Parathyroid adenoma (tissue), 2 donors: ENCODE measurements at regions not wholly inside any gene's neighbourhood (a gene's known extent, or its start where the extent isn't known, plus 50 kb on each side); places are given as distances from the start of the nearest gene placed in this dataset.

ENCODE experiments used
- H2AFZ ChIP-seq: fragments of 300-600 bp; sonication (generic); one replicate; pipeline ENCODE4 v1.7.0; 2017; ENCODE audit warnings: antibody characterized with exemption, mild to moderate bottlenecking
- H3K27ac ChIP-seq: fragments of 300-600 bp; sonication (generic); one replicate; pipeline ENCODE4 v1.7.0; 2017
- H3K27me3 ChIP-seq: fragments of 300-600 bp; sonication (generic); one replicate; pipeline ENCODE4 v1.7.0; 2017; ENCODE audit warnings: low read length; ENCODE audit not compliant: control insufficient read depth, insufficient read depth
- H3K36me3 ChIP-seq: fragments of 300-600 bp; sonication (generic); one replicate; pipeline ENCODE4 v1.7.0; 2017; ENCODE audit warnings: low read length; ENCODE audit not compliant: control insufficient read depth, insufficient read depth
- H3K4me1 ChIP-seq: fragments of 300-600 bp; sonication (generic); one replicate; pipeline ENCODE4 v1.7.0; 2017; ENCODE audit warnings: control low read depth
- H3K4me2 ChIP-seq: fragments of 300-600 bp; sonication (generic); one replicate; pipeline ENCODE4 v1.7.0; 2017; ENCODE audit warnings: low read length
- H3K4me3 ChIP-seq: fragments of 300-600 bp; sonication (generic); one replicate; pipeline ENCODE4 v1.7.0; 2017; ENCODE audit warnings: low read depth, low read length
- H3K79me2 ChIP-seq: fragments of 300-600 bp; sonication (generic); one replicate; pipeline ENCODE4 v1.7.0; 2017; ENCODE audit warnings: control low read depth
- H3K9ac ChIP-seq: fragments of 300-600 bp; sonication (generic); one replicate; pipeline ENCODE4 v1.7.0; 2017; ENCODE audit warnings: mild to moderate bottlenecking
- H3K9me3 ChIP-seq: fragments of 300-600 bp; sonication (generic); one replicate; pipeline ENCODE4 v1.7.0; 2017; ENCODE audit warnings: low read length; ENCODE audit not compliant: control insufficient read depth
- TF ChIP-seq, protein P1 (sequence below): fragments of 300-600 bp; sonication (generic); IDR thresholded peaks from one replicate; pipeline ENCODE4 v1.7.0; 2017; ENCODE audit warnings: antibody characterized with exemption, mild to moderate bottlenecking
- donor health status: primary hyperparathyroidism.

DNA sequence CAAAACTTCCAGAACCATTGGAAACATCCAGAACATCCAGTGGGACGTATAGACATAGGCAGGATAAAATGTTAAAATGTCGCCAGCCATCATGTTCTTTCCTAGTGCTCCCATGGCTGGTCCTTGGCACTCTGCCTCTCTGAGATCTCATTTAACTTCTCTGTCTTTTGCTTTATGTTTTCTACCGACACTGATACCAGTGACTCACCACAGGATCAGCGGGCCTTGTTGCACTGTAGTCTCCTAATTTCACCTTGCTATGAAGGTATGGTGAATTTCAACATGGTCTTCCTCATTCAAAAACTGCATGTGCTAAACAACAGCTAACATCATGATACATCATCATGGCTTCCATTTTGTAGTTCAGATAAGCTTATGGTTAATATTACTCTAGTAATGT lies 521.0 kb upstream of the IGFBP7 start:
- no peak overlapping the region for H3K27ac ChIP-seq
- H3K4me2 ChIP-seq, result no peak overlapping the region
- no peak overlapping the region for H3K4me3 ChIP-seq
- no peaks in the 10 kb centered on the region for H3K36me3 ChIP-seq
- H3K9me3 ChIP-seq, result no peaks in the 10 kb centered on the region
- H3K4me1 ChIP-seq, result no peaks in the 10 kb centered on the region
- H2AFZ ChIP-seq, result no peak overlapping the region
- TF ChIP-seq, protein P1, sequence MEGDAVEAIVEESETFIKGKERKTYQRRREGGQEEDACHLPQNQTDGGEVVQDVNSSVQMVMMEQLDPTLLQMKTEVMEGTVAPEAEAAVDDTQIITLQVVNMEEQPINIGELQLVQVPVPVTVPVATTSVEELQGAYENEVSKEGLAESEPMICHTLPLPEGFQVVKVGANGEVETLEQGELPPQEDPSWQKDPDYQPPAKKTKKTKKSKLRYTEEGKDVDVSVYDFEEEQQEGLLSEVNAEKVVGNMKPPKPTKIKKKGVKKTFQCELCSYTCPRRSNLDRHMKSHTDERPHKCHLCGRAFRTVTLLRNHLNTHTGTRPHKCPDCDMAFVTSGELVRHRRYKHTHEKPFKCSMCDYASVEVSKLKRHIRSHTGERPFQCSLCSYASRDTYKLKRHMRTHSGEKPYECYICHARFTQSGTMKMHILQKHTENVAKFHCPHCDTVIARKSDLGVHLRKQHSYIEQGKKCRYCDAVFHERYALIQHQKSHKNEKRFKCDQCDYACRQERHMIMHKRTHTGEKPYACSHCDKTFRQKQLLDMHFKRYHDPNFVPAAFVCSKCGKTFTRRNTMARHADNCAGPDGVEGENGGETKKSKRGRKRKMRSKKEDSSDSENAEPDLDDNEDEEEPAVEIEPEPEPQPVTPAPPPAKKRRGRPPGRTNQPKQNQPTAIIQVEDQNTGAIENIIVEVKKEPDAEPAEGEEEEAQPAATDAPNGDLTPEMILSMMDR, result no peak
- no peak overlapping the region for H3K9ac ChIP-seq
- no peaks in the 10 kb centered on the region for H3K27me3 ChIP-seq
- no peaks in the 10 kb centered on the region for H3K79me2 ChIP-seq

- H3K9ac ChIP-seq, result no peak overlapping the region
- H3K4me1 ChIP-seq, result no peaks in the 10 kb centered on the region
- no peaks in the 10 kb centered on the region for H3K9me3 ChIP-seq
- no peak overlapping the region for H3K4me3 ChIP-seq
- no peaks in the 10 kb centered on the region for H3K36me3 ChIP-seq
- TF ChIP-seq, protein P1, result no peak
- no peak overlapping the region for H2AFZ ChIP-seq
- H3K27me3 ChIP-seq, result no peaks in the 10 kb centered on the region
- no peaks in the 10 kb centered on the region for H3K79me2 ChIP-seq
- H3K4me2 ChIP-seq, result no peak overlapping the region
- no peak overlapping the region for H3K27ac ChIP-seq
These were observed 517.8 kb upstream of the IGFBP7 start for GRCh38 chr4:57628004-57628403.

DNA sequence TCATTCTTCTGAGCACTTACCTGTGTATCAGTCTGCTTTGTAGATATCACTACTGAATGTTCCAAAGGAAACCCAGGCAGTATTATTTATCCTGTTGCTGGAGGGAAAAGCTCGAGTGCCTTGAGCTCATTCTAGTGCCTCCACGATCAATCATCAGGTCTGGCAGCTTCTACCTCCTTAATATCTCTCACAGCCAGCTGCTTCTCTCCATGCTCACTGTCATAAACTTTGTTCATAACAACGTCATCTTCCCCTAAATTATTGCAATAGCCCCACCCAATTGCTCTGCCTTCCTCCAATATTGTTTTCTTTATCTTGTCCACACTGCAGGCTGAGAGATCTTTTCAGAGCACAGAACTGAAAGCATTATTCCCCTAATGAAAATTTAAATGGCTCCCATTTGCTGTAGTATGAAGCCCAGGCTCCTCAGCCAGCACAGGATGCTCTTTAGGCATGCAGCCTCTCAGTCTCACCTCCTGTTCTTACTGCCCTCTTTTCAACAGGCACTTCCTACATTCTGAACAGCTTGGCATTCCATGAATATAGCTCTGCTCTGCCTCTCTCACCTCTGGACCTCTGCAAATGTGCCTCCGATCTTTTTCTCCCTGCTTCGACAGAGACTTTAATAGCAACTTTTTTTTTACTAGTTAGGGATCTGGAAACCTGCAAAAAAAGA lies 504.2 kb upstream of the IGFBP7 start:
- H3K27ac ChIP-seq, result no peak overlapping the region
- H3K9me3 ChIP-seq, result no peaks in the 10 kb centered on the region
- H2AFZ ChIP-seq, result no peak overlapping the region
- no peaks in the 10 kb centered on the region for H3K79me2 ChIP-seq
- H3K4me3 ChIP-seq, result no peak overlapping the region
- no peaks in the 10 kb centered on the region for H3K4me1 ChIP-seq
- H3K27me3 ChIP-seq, result no peaks in the 10 kb centered on the region
- TF ChIP-seq, protein P1, result no peak
- H3K9ac ChIP-seq, result no peak overlapping the region
- H3K4me2 ChIP-seq, result no peak overlapping the region
- H3K36me3 ChIP-seq, result no peaks in the 10 kb centered on the region

GRCh38 chr4:57612279-57612678 lies 502.1 kb upstream of the IGFBP7 start:
- TF ChIP-seq, protein P1, result no peak
- Histone ChIP-seq H3K79me2 (no peaks in the 10 kb centered on the region), H3K9me3 (no peaks in the 10 kb centered on the region), H3K36me3 (no peaks in the 10 kb centered on the region), H3K9ac (no peak overlapping the region), H3K4me2 (no peak overlapping the region), H3K27ac (no peak overlapping the region), H3K4me3 (no peak overlapping the region), H3K4me1 (no peaks in the 10 kb centered on the region), H3K27me3 (no peaks in the 10 kb centered on the region), H2AFZ (no peak overlapping the region)

DNA sequence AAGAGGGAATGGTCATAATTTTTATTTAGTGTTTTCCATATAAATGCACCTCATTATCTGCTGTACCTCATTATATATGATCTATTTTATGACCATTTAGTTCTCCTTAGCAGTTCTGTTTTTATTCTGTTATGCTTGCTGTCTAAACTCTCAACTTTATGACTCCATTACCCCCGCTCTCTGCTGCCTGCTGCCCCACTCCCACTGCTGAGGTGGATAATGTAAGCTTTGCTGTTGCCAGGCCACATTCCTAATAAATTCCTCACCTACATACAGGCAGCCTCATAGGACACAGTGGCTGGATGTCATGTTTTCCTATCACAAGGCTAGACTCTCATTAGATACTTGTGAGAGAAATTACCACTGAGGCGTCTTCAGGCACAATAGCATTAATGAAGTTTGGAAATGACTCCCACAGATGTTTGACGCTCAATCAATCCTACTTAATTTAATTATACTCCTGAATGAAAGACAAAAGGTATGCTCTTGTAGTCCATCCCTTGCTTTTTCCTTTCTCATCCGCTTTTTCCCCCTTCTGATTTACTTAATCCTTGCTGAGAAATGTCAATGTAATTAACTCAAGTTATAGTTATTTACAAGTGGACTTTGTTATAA lies 497.5 kb upstream of the IGFBP7 start:
- H3K79me2 ChIP-seq, result no peaks in the 10 kb centered on the region
- no peaks in the 10 kb centered on the region for H3K4me1 ChIP-seq
- no peak overlapping the region for H3K4me2 ChIP-seq
- no peaks in the 10 kb centered on the region for H3K36me3 ChIP-seq
- H3K27me3 ChIP-seq, result no peaks in the 10 kb centered on the region
- no peak overlapping the region for H3K4me3 ChIP-seq
- no peak overlapping the region for H3K9ac ChIP-seq
- TF ChIP-seq, protein P1, result no peak
- no peaks in the 10 kb centered on the region for H3K9me3 ChIP-seq
- H3K27ac ChIP-seq, result no peak overlapping the region
- no peak overlapping the region for H2AFZ ChIP-seq
